H1 (cell line): ENCODE measurements at regions not wholly inside any gene's neighbourhood (a gene's known extent, or its start where the extent isn't known, plus 50 kb on each side); places are given as distances from the start of the nearest gene placed in this dataset.

Source experiments
- CTBP2 ChIP-seq: IDR thresholded peaks from 2 replicates; pipeline ENCODE4 v1.7.0; 2011; ENCODE audit warnings: borderline replicate concordance, mild to moderate bottlenecking, moderate library complexity, mixed read lengths, low read length; ENCODE audit not compliant: insufficient read depth, insufficient read length
- CTCF ChIP-seq, 3 experiments: IDR thresholded peaks; 1 replicate in 2 of 3; 2 replicates in 1 of 3; pipeline versions ENCODE4 v1.5.1 to v1.6.1; 2011; ENCODE audit warnings: low read length in 3 of 3, mild to moderate bottlenecking in 3 of 3, inconsistent platforms in 2 of 3, low read depth in 1 of 3, moderate library complexity in 1 of 3; ENCODE audit not compliant: insufficient read depth in 1 of 3; ENCODE audit errors: control extremely low read depth in 1 of 3

GRCh38 chr3:5731100-5731499 lies 543.6 kb downstream of the EDEM1 start (continued):
- TF ChIP-seq CTCF (IDR thresholded peaks at IDR 0.05; ENCODE audit: control extremely low read depth in 1 of 3, insufficient read depth in 1 of 3, low read depth in 1 of 3, low read length in 3 of 3) (peak in 2 of 3 experiments; percentile 52 to 68; a peak in 3 of 4 replicates), CTBP2 (no peak)
